Activated CD4-positive, alpha-beta T cell treated with anti-CD3 and anti-CD28 coated beads for 24 hours (primary cell): ENCODE measurements at regions not wholly inside any gene's neighbourhood (a gene's known extent, or its start where the extent isn't known, plus 50 kb on each side); places are given as distances from the start of the nearest gene placed in this dataset.
"Not testable (repeated sequence)": the region's sequence is repeated elsewhere in the genome, so short reads cannot be mapped to it uniquely, and the experiment has no call there.

Experiments used
- DNase-seq, 2 donors: peaks; one replicate each; pipeline ENCODE4 v3.0.0-alpha.2; 2020; ENCODE audit warnings: low read depth in 2 of 2

DNA sequence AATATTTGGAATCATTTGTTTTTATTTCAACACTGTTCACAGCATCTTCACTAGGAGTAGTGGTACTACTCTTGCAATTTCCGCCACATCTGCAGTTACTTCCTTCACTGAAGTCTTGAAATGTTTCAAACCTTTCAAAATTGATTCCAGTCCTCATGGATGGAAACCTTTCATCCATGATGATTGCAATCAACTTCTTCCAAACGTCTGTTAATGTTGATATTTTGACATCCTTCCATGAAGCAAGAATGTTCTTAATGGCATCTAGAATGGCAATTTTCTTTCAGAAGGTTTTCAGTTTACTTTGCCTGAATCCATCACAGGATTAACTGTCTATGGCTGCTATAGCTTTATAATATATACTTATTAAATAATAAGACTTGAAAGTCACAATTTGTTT, 736.8 kb upstream of the CA10 start:
- no peak for DNase-seq

DNA sequence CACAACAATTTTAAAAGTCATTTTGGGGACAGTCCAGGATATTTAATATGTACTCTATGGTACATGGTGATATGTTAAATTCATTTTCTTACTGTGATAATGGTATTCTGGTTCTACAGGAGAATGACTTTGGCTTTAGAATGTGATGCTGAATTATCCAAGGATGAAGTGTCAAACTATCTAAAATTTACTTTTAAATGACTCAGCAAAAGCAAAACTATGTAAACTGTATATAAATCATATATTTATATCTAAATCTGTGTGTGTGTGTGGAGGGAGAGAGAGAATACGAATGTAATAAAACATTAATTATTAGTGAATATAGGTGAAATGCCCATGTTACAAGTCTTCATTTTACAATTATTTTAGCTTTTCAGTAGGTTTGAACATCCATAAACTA, 733.8 kb upstream of the CA10 start:
- DNase-seq = no peak

DNA sequence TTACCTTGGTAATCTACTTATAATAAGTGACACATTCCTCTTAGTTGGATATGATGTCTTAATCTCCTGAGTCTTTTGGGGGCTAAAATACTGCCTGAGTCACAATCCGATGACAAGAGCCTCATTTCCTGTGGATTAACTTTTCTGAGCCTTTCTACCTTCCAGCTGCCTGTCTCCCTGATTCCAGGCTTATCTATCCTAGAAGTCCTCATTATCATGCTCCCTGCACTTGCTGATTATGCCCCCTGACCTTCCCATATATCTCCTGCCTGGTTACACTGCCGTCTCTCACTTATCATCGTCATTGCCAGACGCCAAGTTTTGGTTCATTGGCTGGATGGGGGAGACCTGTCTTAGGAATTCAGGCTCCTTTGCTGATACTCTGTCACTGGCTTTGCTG, 727.4 kb upstream of the CA10 start:
- no peak for DNase-seq

DNA sequence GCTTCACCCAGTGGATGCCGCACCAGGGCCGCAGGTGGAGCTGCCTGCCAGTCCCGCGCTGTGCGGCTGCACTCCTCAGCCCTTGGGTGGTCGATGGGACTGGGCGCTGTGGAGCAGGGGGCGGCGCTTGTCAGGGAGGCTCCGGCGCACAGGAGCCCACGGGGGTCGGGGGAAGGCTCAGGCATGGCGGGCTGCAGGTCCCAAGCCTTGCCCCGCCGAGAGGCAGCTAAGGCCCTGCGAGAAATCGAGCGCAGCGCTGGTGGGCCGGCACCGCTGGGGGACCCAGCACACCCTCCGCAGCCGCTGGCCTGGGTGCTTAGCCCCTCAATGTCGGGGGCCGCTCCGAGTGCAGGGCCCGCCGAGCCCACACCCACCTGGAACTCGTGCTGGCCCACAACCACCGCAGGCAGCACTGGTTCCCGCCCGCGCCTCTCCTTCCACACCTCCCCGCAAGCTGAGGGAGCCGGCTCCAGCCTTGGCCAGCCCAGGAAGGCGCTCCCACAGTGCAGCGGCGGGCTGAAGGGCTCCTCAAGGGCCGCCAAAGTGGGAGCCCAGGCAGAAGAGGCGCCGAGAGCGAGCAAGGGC, 725.5 kb upstream of the CA10 start:
- not testable (repeated sequence) for DNase-seq

DNA sequence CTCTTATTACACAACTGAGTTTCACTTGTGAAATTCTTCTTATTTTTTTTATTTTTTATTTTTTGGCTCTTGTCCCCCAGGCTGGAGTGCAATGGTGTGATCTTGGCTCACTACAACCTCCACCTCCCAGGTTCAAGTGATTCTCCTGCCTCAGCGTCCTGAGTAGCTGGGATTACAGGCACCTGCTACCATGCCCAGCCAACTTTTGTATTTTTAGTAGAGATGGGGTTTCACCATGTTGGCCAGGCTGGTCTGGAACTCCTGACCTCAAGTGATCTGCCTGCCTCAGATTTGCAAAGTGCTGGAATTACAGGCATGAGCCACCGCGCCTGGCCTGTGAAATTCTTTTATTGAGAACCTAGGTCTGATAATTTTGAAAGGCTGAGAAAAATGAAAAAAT, 688.3 kb upstream of the CA10 start:
- DNase-seq = not testable (repeated sequence)

DNA sequence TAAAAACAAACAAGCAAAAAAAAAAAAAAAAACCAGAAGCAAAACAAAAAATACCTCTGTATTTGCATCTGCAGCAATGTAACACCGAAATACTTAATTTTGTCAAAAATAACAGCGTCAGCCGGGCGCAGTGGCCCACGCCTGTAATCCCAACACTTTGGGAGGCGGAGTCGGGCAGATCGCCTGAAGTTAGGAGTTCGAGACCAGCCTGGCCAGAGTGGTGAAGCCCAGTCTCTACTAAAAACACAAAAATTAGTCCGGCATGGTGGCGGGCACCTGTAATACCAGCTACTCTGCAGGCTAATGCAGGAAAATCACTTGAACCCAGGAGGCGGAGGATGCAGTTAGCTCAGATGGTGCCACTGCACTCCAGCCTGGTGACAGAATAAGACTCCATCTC, 683.5 kb upstream of the CA10 start:
- no peak for DNase-seq

DNA sequence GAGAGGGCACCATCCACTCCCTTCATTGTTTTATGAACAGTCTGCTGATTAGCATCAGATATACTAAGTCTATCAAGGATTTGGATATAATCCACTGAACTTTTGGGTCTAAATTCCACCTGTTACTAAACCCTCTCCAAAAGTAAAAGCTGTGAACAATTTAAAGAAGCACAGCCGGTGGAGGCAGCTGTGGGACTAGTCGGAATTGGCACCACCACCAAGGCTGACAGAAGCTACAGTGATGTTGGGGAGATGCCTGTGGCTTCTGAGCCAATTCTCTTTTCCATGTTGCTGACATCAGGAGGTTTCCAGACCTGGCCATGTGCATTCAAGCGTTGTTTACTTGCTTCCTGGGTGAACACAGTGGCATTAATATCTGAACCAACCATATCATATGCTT, 679.0 kb upstream of the CA10 start:
- DNase-seq = no peak

DNA sequence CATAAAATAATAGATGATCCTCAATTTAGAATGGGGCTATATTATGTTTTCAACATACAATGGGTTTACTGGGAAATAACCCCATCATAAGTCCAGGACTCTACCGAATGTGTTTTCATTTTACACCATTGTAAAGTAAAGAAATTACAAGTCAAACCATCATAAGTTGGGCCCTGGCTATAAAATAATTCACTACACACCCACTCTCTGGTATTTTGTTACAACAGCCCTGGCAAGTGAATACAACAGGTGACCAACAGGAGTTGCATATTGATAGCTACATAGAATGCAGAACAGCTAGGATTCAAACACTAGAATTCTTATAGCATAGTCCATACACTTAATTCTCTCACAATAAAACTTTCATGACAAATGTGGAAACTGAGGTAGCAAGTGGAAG, 673.0 kb upstream of the CA10 start:
- no peak for DNase-seq

DNA sequence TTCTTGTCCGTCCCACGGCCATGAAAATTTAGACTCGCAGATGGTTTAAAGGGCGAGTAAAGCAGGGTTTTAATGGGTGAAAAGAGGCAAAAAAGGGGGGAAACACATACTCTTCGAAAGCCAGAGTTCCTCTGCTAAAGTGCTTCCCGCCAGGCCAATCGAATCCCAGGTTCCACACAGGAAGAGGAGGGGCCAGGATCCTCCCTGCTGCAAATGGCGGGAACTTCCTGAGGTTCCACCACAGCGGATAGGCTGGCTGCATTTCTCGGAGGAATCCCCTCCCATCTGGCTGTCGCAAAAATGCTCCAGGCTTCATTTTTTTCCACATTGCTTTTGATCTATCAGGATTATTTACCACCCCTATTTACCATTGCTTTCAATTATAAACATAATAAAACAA, 670.1 kb upstream of the CA10 start:
- DNase-seq = no peak

DNA sequence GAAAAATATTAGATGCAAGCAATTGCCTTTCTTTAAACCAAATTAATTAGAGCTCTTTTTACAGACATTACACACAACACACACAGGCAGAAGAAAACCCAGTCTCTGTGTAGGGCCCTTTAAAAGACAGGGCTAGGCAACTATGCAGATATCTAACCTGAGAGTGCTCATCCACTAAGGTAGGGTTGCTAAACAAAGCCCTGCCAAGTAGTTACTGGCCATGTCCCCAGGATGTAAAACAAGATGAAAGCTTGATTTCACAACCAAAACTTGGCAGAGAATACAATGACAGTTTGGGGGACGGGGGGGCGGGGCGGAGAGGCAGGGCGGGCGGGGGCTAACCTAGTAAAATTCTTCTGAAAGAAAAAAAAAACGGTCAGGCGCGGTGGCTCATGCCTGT, 669.0 kb upstream of the CA10 start:
- no peak for DNase-seq

DNA sequence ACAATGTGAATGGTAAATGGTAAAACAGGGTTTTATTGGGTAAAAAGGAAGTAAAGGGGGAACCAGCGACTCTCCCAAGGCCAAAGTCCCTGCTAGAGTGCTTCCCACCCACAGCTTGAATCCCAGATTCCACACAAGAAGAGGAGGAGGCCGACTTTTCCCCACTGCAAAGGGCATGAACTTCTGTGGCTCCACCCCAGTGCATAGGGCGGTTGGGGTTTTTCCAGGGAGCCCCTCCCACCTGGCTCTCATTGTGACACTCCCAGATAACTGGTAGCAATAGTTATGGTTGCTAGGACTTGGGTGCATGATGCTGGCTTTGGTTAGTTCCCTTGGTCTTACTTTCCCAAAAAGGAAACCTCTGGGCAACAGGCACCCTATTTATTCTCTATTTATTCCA, 666.0 kb upstream of the CA10 start:
- DNase-seq = no peak

DNA sequence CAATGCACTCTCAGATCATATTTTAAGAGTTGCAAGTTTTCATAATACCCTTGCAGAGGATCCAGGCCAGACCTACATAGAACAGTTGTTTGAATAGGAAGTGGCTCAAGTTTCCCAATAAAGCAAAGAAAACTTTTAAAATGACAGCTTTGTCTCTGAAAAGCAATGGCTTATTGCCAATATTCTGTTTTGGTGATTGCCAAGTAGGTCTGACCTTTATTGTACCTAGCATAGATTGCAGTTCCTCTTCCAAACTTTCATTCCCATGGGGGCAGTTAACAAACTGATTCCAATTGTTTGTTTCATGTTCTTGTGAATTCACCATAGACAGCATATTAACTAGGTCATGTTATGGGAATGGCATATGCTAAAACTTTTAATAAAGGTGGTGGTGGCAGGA, 664.6 kb upstream of the CA10 start:
- no peak for DNase-seq

DNA sequence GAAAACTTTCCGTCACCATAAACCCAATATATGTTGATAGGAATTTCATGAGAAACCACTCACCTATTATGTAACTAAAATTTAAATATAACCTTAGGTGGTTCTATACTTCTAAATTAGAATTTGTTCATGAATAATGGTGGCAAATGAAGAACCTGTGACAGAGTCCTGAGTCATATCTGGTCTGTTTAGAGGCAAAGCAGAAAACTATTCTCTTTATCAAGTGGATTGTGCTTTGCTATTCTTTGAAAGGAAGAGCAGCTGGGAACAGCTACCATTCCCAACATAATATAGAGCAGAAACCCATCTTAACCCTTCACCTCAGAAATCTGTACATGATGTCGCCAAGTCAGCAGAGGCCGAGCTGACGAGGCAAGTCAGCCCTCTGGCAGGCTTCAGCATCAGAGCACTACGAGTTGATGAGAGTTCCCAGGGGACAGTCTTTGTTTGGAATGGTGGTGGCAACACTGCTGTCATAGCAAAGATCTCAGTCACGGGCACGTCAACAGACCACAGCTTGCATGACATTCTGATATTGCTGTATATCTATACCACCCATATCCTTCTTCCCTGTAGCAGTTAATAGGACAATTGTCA, 631.9 kb upstream of the CA10 start:
- no peak for DNase-seq

DNA sequence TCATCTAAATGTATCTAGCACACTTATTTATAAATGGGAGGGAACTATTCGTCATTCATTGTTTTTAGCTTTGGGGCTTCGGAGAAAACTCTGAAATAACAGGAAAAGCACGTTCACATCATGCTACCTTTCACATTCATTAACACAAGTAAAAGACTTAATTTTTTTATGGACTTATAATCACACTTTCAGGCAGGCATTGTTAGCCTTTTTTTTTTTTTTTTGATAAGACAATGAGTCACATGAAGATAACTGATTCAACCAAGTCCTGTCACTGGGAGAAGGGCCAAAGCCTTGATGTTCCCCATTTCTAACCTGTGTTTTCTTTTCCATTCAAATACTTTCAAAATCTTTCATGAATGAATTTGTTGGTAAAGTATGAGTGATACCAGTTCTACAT, 631.3 kb upstream of the CA10 start:
- no peak for DNase-seq

DNA sequence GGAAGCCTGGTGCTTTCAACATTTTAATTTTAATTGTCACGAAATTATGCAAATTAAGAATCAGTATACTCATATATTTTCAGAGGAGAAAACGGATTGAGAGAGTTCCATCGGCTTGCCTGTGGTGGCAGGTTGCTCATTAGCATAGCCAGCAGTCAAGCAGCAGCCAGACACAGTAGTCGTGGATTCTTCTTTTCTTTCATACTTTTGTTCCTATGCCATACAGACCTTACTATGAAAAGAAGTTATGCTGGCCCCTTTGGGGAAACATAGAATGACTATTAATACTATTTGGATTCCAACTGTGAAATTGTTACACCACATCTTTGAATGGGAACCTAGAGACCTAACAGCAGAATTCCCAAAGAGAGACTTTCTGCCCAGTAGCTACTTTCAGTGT, 617.7 kb upstream of the CA10 start:
- no peak for DNase-seq

DNA sequence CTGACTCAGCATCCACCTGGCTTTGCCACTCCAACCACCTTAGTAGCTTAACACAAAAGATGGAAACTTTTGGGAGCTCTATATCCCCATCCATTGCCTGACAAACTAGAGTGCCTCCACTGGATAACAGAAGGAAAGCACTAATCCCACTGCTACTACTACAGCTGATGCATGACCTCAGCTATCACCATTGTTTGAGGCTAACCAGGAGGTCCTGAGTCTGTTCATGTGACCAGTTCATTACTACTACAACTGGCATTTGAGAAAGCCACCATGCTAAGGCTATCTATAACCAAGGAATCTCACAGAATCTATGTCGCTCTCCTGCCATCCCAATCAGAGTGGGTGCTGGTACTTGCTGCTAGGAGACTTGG, 604.3 kb upstream of the CA10 start:
- DNase-seq = no peak

DNA sequence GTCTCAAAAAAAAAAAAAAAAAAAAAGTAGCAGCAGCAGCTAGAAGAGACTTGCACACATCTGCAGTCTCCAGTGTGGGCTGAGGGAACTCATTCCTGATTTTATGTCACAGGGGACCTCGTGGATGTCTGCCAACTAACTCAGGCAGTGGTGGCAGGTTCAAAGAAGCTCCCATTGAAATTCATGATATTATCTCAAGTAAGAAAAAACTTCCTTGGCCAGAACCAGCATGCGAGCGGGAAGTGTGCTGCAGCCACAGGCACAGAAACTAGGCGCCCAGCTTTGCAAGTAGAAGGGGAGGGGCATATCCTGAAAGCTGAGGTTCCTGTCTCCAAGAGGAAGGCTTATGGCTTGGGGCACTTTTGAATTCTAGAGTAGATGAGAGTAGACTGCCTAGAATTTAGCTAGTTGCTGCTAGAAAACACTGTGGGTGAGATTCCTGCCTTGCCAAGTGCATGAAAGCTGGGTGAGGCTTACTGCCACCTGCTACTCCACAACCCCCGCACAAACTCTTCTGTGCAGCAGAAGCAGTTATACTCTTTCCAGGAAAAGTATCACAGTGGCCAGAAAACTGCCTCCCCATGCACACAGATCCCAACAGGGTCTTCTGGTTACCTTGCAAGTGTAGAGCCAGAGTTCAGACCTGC, 603.8 kb upstream of the CA10 start:
- no peak for DNase-seq

DNA sequence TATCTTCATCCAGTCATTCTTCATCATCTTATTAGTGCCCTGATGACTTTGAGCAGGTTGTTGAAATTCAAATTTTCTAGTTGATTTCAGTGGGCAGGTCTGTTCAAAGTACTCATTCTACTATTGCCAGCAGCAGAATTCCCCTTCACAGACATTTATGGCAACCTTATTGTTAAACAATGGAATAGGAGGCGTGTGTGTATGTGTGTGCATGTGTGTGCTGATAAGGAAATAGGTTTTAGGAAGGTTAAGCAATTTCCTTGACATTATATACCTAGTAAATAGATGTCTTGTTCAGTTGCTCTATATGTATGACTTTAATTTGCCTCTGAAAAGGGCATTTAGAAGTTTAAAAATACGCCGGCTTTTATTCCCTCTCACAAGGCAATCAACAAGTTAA, 601.4 kb upstream of the CA10 start:
- DNase-seq = no peak

DNA sequence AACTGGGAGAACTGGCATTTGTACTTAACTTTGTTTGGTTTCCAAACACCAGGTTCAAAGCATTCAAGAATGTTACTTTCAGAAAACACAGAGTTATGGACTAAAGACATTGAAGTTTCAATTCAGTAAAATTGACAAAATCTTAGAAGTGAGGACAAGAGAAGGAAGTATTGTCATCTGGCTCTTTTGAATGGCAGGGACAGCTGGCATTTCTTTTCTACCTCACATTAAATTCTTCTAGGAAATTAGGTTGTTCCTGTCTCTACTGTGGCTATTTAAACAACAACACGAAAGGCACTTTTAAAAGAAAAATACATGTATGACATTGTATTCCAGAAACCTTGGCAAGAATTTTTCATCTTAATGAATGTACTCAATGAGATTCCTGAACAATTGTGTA, 600.0 kb upstream of the CA10 start:
- no peak for DNase-seq

DNA sequence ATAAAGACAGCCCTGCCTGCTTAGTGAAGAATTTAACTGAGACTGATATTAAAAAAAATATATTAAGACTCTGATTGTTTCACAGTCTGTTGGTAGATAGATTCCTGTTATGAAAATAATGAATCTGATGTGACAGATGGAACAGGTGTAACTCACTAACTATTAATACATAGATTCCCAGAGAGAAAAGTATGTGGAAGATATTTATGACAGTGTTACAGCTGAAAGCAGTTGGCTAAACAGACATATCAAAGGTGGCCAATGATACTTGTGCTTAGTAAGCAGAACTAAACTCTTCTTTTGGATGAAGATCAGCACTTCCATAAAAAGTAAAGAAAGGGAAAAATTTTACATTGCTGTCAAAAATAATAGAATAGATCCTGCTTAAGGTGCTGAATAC, 598.2 kb upstream of the CA10 start:
- DNase-seq = no peak

DNA sequence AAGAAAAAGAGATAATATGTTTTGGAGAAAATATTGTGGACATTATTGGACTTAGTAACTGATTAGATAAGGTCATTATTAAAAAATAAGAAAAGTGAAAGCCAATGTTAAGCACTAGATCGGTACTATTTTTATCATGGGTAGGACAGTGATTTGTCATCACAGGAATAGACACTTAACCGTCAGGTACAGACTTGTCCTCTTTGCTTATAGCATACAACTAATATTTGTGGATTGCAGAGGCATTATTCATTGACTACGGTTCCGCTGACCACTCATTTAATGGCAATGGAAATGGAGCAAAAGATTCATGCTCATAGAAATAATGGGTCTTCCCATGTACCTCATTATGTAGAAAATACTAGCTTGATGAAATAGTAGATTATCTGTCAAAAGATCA, 596.3 kb upstream of the CA10 start:
- DNase-seq = no peak

DNA sequence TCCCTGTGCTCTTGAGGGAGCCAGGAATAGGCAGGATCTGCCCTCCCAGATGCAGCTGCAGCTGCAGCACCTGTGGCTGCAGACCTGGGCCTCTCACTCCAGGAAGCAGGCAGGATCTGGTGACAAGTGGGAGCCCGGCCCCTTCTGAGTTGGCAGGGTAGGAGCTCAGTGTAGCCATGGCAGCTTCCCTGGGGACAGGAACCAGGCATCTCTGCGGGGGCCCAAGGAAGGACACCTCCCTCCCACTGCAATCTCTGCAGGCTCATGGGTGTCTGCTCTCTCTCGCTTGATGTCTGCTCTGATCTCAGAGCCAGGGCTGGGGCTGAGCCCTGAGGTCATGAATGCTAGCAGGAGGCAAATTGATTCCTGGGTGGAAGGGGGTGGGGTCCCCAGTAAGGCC, 592.5 kb upstream of the CA10 start:
- DNase-seq = no peak

DNA sequence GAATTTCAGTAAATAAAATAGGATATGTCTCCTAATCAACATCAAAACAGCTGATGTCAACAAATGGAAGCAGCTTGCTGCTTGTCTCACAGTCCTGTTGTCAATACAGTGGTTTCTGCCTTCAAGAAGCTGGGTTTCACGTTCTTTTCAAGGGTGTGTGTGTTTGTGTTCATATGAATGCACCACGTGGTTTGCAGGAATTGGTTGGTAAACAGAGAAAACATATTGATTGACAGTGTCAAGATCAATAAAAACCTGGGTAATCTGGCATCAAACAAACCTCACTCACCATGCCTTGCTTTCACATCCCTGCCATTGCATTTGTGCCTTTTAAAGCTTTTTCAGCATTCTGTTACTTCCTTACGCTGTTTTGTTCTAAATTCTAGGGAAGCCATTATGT, 585.7 kb upstream of the CA10 start:
- no peak for DNase-seq

DNA sequence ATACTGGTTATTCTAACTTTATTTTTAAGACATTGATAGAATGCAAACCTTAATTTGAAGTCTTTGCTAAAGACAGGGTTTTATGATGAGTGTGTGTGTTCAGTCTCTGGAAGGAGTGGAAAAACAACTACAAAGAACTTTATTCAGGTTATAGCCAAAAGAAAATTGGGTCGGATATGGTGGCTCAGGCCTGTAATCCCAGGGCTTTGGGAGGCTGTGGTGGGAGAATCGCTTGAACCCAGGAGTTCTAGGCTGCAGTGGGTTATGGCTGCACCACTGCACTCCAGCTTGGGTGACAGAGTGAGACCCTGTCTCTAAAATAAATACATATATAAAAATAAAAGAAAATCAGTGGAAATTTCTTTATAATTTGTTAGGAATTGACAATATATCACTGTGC, 581.5 kb upstream of the CA10 start:
- no peak for DNase-seq
